ENCODE measurements at regions not wholly inside any gene's neighbourhood (a gene's known extent, or its start where the extent isn't known, plus 50 kb on each side); places are given as distances from the start of the nearest gene placed in this dataset.
"Not testable (repeated sequence)": the region's sequence is repeated elsewhere in the genome, so short reads cannot be mapped to it uniquely, and the experiment has no call there.

DNA sequence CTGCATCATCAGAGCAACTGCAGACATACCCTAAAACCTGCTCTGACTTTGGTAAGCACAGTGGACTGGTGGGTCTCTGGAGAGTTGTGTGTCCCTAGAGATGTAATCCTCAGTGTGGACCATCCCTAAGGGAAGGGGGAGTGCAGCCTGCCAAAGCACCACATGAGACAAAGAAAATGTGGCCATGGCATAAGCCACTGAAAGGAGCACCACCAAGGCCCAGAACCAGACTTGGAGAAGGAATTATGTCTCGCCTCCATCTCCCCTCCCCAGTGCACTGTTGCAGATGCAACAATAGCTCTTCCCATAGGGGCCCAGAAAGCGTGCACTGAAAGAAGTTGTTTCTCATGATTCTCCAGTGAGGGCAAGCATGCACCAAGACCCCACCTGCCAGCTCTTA is 69.7 kb upstream of the AGAP9 start:
- H3K4me1 ChIP-seq (ENCODE audit: insufficient read depth, poor library complexity, severe bottlenecking); H3K36me3 ChIP-seq (ENCODE audit: low read depth); ATAC-seq (ENCODE audit: low read depth); H3K9me3 ChIP-seq (ENCODE audit: severe bottlenecking); H3K27me3 ChIP-seq (ENCODE audit: insufficient read depth, poor library complexity, severe bottlenecking); H3K4me3 ChIP-seq (ENCODE audit: severe bottlenecking); H3K27ac ChIP-seq (ENCODE audit: poor library complexity, severe bottlenecking); DNase-seq (ENCODE audit: low spot score): not testable (repeated sequence)

DNA sequence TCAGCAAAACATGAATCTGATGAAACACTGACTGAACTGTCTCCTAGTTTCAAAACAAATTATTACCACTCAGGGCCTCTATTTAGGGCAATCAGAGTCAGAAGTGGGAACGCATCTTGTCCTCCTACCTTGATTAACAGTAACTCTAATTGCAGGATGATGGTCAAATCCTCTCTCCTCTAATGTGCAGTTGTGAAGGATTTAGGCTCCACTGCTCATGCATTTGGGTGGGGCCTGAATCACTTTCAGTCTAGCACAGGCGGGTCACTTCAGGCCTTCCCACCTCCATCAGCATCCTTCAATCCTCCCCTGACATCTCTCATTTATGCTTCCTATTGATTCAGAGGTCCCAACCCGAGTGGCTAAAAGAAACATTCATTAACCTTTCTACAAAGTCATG is 67.5 kb upstream of the AGAP9 start:
- H3K36me3 ChIP-seq (ENCODE audit: low read depth); DNase-seq (ENCODE audit: low spot score); H3K27ac ChIP-seq (ENCODE audit: poor library complexity, severe bottlenecking); H3K4me3 ChIP-seq (ENCODE audit: severe bottlenecking); H3K9me3 ChIP-seq (ENCODE audit: severe bottlenecking); H3K27me3 ChIP-seq (ENCODE audit: insufficient read depth, poor library complexity, severe bottlenecking); ATAC-seq (ENCODE audit: low read depth); H3K4me1 ChIP-seq (ENCODE audit: insufficient read depth, poor library complexity, severe bottlenecking): not testable (repeated sequence)

- not testable (repeated sequence) for H3K4me1 ChIP-seq (ENCODE audit: insufficient read depth, poor library complexity, severe bottlenecking); H3K27ac ChIP-seq (ENCODE audit: poor library complexity, severe bottlenecking); ATAC-seq (ENCODE audit: low read depth); DNase-seq (ENCODE audit: low spot score); H3K27me3 ChIP-seq (ENCODE audit: insufficient read depth, poor library complexity, severe bottlenecking); H3K36me3 ChIP-seq (ENCODE audit: low read depth); H3K4me3 ChIP-seq (ENCODE audit: severe bottlenecking); H3K9me3 ChIP-seq (ENCODE audit: severe bottlenecking)
These were observed 67.1 kb upstream of the AGAP9 start for GRCh38 chr10:47590534-47590933.

- H3K27ac ChIP-seq (ENCODE audit: poor library complexity, severe bottlenecking); DNase-seq (ENCODE audit: low spot score); ATAC-seq (ENCODE audit: low read depth); H3K4me3 ChIP-seq (ENCODE audit: severe bottlenecking); H3K36me3 ChIP-seq (ENCODE audit: low read depth); H3K9me3 ChIP-seq (ENCODE audit: severe bottlenecking); H3K27me3 ChIP-seq (ENCODE audit: insufficient read depth, poor library complexity, severe bottlenecking); H3K4me1 ChIP-seq (ENCODE audit: insufficient read depth, poor library complexity, severe bottlenecking): not testable (repeated sequence)
These were observed 58.6 kb upstream of the AGAP9 start for GRCh38 chr10:47582051-47582450.

- not testable (repeated sequence) for H3K4me3 ChIP-seq (ENCODE audit: severe bottlenecking); DNase-seq (ENCODE audit: low spot score); H3K27me3 ChIP-seq (ENCODE audit: insufficient read depth, poor library complexity, severe bottlenecking); H3K36me3 ChIP-seq (ENCODE audit: low read depth); H3K4me1 ChIP-seq (ENCODE audit: insufficient read depth, poor library complexity, severe bottlenecking); H3K27ac ChIP-seq (ENCODE audit: poor library complexity, severe bottlenecking); ATAC-seq (ENCODE audit: low read depth); H3K9me3 ChIP-seq (ENCODE audit: severe bottlenecking)
These were observed 56.6 kb upstream of the AGAP9 start for GRCh38 chr10:47580063-47580462.

GRCh38 chr10:47578547-47578946 is 55.1 kb upstream of the AGAP9 start:
- not testable (repeated sequence) for H3K4me3 ChIP-seq (ENCODE audit: severe bottlenecking); H3K9me3 ChIP-seq (ENCODE audit: severe bottlenecking); ATAC-seq (ENCODE audit: low read depth); H3K27me3 ChIP-seq (ENCODE audit: insufficient read depth, poor library complexity, severe bottlenecking); DNase-seq (ENCODE audit: low spot score); H3K36me3 ChIP-seq (ENCODE audit: low read depth); H3K4me1 ChIP-seq (ENCODE audit: insufficient read depth, poor library complexity, severe bottlenecking); H3K27ac ChIP-seq (ENCODE audit: poor library complexity, severe bottlenecking)

Data from RWPE2 (cell line).